ENCODE measurements at regions not wholly inside any gene's neighbourhood (a gene's known extent, or its start where the extent isn't known, plus 50 kb on each side); places are given as distances from the start of the nearest gene placed in this dataset.

- TF ChIP-seq CTCF (IDR thresholded peaks at IDR 0.05) = no peak
- no peak for TF ChIP-seq POLR2A (IDR thresholded peaks at IDR 0.05)
Observed at GRCh38 chr1:229129301-229130027, 141.4 kb upstream of the RAB4A start.
